ENCODE measurements at regions not wholly inside any gene's neighbourhood (a gene's known extent, or its start where the extent isn't known, plus 50 kb on each side); places are given as distances from the start of the nearest gene placed in this dataset.
"Not testable (repeated sequence)": the region's sequence is repeated elsewhere in the genome, so short reads cannot be mapped to it uniquely, and the experiment has no call there.

- intact Hi-C loops (cut with DNase I): no loop called here
- peak in 2 of 10 donors; percentile 61 to 82 for DNase-seq
These were observed 173.4 kb downstream of the TMEM200C start for GRCh38 chr18:5721924-5722323.

- intact Hi-C loops (cut with DNase I): no loop called here
- peak in 7 of 10 donors; percentile 12 to 85 (median 29) for DNase-seq
These were observed 175.2 kb downstream of the TMEM200C start for GRCh38 chr18:5720132-5720531.

DNA sequence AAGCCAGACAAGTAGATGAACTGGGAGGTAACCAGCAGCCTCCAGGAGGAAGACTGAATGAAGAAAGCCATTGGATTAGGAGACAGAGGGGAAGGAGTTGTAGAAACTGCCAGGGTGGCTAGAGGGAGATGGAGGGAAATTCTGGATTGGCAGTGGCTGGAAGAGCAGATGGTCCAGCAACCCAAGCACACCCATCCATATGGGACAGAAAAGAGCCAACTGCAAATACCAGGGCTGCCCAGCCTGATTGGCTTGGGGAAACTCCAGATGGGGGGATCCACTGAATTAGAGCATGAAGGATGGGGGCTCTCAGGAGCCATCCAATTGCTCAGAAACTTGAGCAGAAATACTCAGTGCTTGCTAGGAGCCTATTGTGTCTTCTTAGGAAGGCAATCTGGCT lies 173.5 kb upstream of the EPB41L3 start:
- no peak for DNase-seq
- intact Hi-C loops (cut with DNase I): no loop called here

DNA sequence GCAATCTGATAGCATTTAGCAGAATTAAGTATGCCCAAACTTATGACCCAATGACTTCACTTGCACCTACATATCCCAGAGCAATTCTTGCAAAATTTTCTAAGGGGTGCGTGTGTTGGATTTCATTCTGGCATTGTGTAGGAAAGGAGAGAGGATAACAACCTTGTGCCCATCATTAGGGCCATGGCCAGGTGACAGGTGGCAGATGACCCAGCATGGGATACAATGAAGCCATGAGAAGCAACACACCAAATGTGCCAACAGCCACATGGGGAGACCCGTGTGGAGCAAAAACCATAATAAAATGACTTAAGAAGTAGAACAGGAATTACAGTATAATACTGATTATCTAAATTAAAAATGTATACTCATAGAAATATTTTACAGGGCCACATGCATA lies 166.9 kb upstream of the EPB41L3 start:
- no peak for DNase-seq

DNA sequence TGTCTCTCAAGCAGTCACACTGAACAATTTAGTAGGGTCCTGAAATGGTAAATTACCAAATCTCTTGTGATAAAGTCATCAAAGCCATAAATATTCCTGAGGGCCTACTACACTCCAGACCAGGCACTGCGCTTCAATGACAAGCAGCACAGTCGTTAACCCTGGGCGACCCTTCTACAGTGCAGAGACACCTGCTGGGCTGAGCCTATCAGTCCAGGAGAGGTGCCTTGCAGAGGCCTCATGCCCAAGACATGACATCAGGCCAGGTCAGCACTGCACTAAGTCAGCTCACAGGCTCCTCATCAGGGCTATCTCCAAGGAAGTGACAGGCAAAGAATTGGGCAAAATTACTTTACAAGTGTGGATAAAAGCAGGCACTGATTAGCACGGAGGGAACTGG lies 166.4 kb upstream of the EPB41L3 start:
- intact Hi-C loops (cut with DNase I): no loop called here
- DNase-seq: no peak

More for the DNA sequence above, 166.9 kb upstream of the EPB41L3 start:
- intact Hi-C loops (cut with DNase I): no loop called here

GRCh38 chr18:5709476-5710095 lies 165.8 kb upstream of the EPB41L3 start:
- no peak for DNase-seq
- intact Hi-C loops (cut with DNase I): no loop called here

DNA sequence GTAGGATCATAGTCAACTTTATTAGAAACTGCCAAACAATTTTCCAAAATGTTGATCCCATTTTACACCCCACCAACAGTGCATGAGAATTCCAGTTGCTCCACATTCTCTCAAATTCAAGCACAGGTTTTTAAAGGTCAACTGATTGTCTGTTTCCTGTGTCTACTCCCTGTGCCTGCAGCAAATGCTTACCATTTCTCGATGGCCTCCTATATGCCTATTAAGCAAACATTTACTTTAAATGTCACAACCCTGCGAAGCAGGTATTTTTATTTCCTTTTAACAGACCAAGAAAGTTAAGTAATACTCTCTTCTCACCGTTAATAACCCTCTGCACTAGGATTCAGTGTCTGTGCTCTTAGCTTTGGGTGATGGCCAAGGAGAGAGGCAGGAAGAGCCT lies 163.8 kb upstream of the EPB41L3 start:
- DNase-seq: no peak
- intact Hi-C loops (cut with DNase I): no loop called here

DNA sequence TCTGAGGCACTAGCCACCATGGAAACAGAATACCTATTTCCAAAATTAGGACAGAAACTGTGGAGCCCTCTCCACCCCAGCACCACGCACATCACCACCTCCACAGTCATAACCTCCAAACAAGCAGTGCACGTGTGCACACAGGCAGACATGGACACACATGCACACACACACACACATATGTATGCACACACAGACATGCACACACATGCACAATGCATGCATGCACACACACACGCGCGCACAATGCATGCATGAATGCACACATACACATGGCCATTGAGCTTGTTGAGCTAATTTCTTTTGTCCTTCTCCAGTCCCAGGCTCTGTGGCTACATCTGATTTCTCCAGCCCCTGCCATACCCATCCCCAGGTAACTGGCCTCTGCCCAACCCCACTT lies 161.6 kb upstream of the EPB41L3 start:
- intact Hi-C loops (cut with DNase I): no loop called here

DNA sequence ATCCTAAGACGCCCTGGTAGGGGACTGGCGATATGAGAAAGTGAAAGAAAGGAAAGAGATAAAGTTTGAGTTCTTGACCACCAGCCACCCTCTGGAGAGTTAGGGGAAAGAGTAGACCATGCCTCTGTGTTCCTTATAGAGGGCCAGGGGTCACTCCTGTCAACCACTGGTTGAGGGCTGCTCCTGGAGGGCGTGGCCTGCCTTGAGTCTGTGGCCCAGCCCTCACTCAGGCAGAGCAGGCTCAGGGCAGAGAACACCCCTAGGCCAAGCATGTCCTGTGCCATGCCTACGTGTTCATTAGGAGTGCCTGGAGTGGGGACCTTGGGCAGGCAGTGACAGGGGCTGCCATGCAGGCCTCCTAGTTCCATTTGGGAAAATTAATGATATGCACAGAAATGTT lies 161.1 kb upstream of the EPB41L3 start:
- intact Hi-C loops (cut with DNase I): no loop called here

More for the DNA sequence above, 161.6 kb upstream of the EPB41L3 start:
- DNase-seq: no peak

DNA sequence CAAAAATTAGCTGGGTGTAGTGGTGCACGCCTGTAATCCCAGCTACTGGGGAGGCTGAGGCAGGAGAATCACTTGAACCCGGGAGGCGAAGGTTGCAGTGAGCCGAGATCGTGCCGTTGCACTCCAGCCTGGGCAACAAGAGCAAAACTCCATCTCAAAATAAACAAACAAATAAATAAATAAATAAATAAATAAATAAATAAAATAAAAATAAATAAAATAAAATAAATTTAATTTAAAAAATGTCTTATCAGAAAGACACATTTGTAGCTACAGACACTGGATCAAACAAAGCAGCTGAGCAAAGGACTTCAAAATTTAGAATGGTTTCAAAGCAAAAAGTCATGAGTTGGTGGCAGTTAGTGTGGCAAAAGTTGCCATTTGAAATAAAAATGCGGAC lies 158.2 kb upstream of the EPB41L3 start:
- DNase-seq; intact Hi-C loops (cut with DNase I): not testable (repeated sequence)

More for the DNA sequence above, 161.1 kb upstream of the EPB41L3 start:
- no peak for DNase-seq

GRCh38 chr18:5693699-5694294 lies 150.0 kb upstream of the EPB41L3 start:
- intact Hi-C loops (cut with DNase I): no loop called here
- DNase-seq: peak in 1 of 10 donors; percentile 9

DNA sequence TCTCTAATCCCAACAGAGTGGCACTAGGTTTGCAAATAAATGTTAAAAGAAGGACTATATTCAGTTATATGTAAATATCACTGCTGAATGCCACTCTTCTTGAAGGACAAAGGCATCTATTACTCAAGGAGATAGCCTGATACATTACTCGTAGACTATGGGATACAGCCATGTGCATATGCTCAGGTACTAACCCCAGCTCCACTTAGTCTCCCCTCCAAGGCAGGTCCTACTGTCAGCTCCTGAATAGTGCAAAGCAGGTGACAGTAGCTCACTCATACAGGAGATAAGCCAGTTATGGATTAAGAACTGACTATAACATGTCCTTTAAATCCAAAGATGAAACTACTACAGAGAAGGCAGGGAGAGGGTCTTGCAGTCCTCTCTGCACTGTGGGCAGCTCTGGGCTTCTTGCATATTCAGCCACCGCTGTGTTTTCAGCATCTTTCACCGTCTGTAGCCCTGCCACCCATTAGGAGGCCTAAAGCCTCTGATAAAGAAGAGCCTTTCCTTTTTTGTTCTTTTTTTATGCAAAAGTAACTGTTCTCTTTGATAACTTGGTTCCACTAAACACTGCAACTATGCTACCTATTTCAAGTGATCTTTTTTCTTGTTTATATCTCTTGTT lies 135.1 kb upstream of the EPB41L3 start:
- intact Hi-C loops (cut with DNase I): no loop called here
- DNase-seq: no peak

DNA sequence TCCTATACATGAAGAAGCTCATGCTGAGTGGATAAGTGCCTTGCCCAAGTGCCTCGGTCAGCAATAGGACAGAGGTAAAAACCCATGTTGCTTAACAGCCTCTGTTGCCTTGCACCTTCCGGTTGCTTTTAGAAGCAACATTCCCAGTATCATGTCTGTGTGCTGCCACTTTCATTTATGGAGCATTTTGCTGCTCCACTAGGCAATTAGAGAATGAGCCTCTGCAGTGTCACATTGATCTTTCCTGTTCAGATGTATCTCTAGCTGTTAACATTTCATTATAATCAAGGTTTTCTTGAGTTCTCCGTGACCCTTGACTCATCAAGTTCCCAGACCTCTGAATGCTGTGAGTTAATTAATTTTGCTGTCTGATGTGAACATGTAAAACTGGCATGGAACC lies 134.5 kb upstream of the EPB41L3 start:
- intact Hi-C loops (cut with DNase I): no loop called here
- DNase-seq: no peak

DNA sequence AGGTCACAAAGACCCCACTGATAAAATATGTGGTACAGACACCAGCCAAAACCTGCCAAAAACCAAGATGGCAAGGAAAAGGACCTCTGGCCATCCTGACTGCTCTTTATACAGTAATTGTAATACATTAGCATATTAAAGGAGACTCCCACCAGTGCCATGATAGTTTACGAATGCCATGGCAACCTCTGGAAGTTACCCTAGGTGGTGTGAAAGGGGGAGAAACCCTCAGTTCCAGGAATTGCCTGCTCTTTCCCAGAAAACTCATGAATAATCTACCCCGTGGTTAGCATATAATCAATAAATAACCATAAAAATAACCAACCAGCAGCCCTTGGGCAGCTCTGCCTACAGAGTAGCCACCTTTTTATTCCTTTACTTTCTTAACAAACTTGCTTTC lies 129.8 kb upstream of the EPB41L3 start:
- intact Hi-C loops (cut with DNase I): no loop called here
- DNase-seq: no peak

- intact Hi-C loops (cut with DNase I): no loop called here
- no peak for DNase-seq
These were observed 125.8 kb upstream of the EPB41L3 start for GRCh38 chr18:5669585-5669984.

DNA sequence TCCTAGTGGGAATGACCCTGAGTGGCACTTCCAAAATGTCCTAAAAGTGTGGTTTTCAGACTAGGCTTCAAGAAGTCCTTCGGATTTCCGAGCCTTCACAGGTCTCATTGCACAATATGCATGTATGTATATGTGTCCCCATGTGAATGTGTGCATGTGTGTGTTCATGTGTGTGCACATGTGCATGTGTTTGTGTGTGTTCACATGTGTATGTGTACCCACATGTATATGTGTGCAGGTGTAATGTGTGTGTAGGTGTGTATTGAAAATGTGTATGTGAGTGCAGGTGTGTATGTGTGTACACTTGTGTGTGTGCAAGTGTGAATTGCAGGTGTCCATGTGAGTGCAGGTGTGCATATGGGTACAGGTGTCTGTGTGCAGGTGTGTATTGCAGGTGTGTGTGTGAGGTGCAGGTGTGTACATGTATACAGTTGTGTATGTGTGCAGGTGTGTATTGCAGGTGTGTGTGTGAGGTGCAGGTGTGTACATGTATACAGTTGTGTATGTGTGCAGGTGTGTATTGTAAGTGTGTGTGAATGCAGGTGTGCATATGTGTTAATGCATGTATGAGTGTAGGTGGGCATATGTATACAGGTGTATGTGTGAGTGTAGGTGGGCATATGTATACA lies 124.4 kb upstream of the EPB41L3 start:
- DNase-seq: no peak
- intact Hi-C loops (cut with DNase I): no loop called here

- intact Hi-C loops (cut with DNase I): no loop called here
These were observed 123.6 kb upstream of the EPB41L3 start for GRCh38 chr18:5667356-5667755.

DNA sequence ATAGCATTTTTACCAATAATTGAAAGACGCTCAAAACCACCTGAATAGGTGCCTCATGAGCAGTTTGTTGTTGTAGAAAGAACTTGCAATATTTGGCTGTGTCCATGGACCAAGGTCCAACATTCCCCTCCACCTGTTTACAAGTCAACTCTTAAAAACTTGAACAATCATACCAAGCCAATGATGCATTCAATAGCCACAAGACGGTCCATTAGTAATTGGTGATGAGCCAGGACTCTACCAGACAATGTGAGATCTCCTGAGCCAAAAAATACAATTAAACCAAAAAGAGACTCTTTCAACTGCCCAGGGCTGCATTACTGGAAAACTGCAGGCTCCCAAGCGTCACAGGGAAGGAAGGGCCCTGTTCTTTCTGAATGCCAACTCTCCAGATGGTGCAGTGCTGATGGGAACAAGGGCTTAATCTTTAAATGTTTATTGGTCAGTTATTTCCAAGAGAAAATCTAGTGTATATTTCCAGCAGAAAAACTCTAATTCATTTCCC lies 118.8 kb upstream of the EPB41L3 start:
- intact Hi-C loops (cut with DNase I): no loop called here
- no peak for DNase-seq

More at GRCh38 chr18:5667356-5667755, 123.6 kb upstream of the EPB41L3 start:
- DNase-seq: no peak

GRCh38 chr18:5661179-5661578 lies 117.4 kb upstream of the EPB41L3 start:
- no peak for DNase-seq
- intact Hi-C loops (cut with DNase I): no loop called here

DNA sequence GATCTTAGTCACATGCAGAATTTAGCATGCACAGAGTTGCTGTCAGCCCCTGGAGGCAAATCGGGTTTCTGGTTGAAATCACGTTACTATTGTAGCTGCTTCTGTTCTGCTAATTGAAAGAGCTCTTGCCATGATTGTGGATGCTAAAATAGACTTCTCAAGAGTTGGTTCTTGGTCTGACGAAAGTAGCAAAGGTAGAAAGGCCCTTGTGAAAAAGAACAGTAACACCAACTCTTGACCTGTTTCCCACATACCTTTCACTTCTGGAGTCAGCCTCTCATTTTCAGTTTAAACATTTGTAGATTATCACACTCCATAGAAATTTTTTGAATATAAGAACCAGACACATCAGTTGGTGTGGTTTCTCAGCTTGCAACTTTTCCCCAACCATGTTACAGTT lies 110.0 kb upstream of the EPB41L3 start:
- intact Hi-C loops (cut with DNase I): no loop called here

DNA sequence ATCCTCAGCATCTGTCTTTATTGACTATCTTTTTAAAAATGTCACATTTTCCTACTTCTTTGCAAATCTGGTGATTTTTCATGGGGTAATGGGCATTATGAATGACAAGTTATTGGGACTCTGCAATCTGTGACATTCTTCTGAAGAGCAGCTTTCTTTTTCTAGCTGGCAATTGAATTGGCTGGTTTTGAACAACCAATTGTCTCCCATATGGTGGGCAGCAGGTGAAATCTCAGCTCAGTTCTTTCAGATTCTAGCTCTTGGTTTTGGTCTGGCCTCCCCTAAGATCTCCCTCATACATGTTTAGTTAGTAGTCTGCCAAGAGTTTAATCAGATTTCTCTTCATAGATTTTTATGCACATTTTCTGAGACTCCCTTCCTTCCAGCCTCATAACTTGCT lies 107.9 kb upstream of the EPB41L3 start:
- intact Hi-C loops (cut with DNase I): no loop called here
- no peak for DNase-seq

More for the DNA sequence above, 110.0 kb upstream of the EPB41L3 start:
- no peak for DNase-seq
